Right renal cortex interstitium (tissue), 3 donors: ENCODE measurements at regions not wholly inside any gene's neighbourhood (a gene's known extent, or its start where the extent isn't known, plus 50 kb on each side); places are given as distances from the start of the nearest gene placed in this dataset.
"Not testable (repeated sequence)": the region's sequence is repeated elsewhere in the genome, so short reads cannot be mapped to it uniquely, and the experiment has no call there.

ENCODE experiments used
- DNase-seq, 3 donors: peaks; one replicate each; pipeline ENCODE4 v3.0.0-alpha.2; 2013; ENCODE audit warnings: low read depth in 3 of 3, low spot score in 2 of 3

GRCh38 chr6:26230351-26230750 is 134.6 kb upstream of the BTN3A2 start:
- DNase-seq, result no peak

- no peak for DNase-seq
Observed at GRCh38 chr6:26231006-26231587, 133.9 kb upstream of the BTN3A2 start.

GRCh38 chr6:26232306-26232939 is 132.6 kb upstream of the BTN3A2 start:
- DNase-seq, result no peak

GRCh38 chr6:26232940-26233648 is 131.9 kb upstream of the BTN3A2 start:
- DNase-seq, result peak in 1 of 3 donors; percentile 54

- DNase-seq, result peak in 1 of 3 donors; percentile 52
Observed at GRCh38 chr6:26233649-26234420, 131.2 kb upstream of the BTN3A2 start.

- peak; percentile 91 to 96 (median 93) for DNase-seq
Observed at GRCh38 chr6:26234421-26235301, 130.3 kb upstream of the BTN3A2 start.

- peak in 1 of 3 donors; percentile 77 for DNase-seq
Observed at GRCh38 chr6:26235302-26235670, 129.7 kb upstream of the BTN3A2 start.

GRCh38 chr6:26239415-26239814 is 125.6 kb upstream of the BTN3A2 start:
- DNase-seq, result not testable (repeated sequence)

GRCh38 chr6:26240157-26241032 is 124.6 kb upstream of the BTN3A2 start:
- peak; percentile 94 to 97 (median 97) for DNase-seq

GRCh38 chr6:26241033-26241895 is 123.7 kb upstream of the BTN3A2 start:
- DNase-seq, result no peak

- DNase-seq, result no peak
Observed at GRCh38 chr6:26243132-26243531, 121.9 kb upstream of the BTN3A2 start.

- no peak for DNase-seq
Observed at GRCh38 chr6:26243752-26244151, 121.2 kb upstream of the BTN3A2 start.

GRCh38 chr6:26246058-26246457 is 118.9 kb upstream of the BTN3A2 start:
- DNase-seq, result no peak

- no peak for DNase-seq
Observed at GRCh38 chr6:26246553-26246952, 118.4 kb upstream of the BTN3A2 start.

GRCh38 chr6:26249707-26249956 is 115.4 kb upstream of the BTN3A2 start:
- no peak for DNase-seq

GRCh38 chr6:26249957-26250697 is 114.9 kb upstream of the BTN3A2 start:
- peak in 1 of 3 donors; percentile 75 for DNase-seq

- DNase-seq, result no peak
Observed at GRCh38 chr6:26250698-26251044, 114.3 kb upstream of the BTN3A2 start.
